ENCODE measurements at regions not wholly inside any gene's neighbourhood (a gene's known extent, or its start where the extent isn't known, plus 50 kb on each side); places are given as distances from the start of the nearest gene placed in this dataset.

- TF ChIP-seq EZH2phosphoT487 (IDR thresholded peaks at IDR 0.05; ENCODE audit: insufficient read depth, low read depth) (no peak), EZH2 (IDR thresholded peaks at IDR 0.05; ENCODE audit: insufficient read depth, poor library complexity, severe bottlenecking) (no peak)
These were observed 125.0 kb upstream of the PEX5L start for GRCh38 chr3:180161770-180162169.
